IPS-11a (cell line): ENCODE measurements at regions not wholly inside any gene's neighbourhood (a gene's known extent, or its start where the extent isn't known, plus 50 kb on each side); places are given as distances from the start of the nearest gene placed in this dataset.

Experiments used
- H3K4me3 ChIP-seq: one replicate; pipeline ENCODE4 v1.5.1; 2013; ENCODE audit warnings: low read depth, low read length, control low read depth

DNA sequence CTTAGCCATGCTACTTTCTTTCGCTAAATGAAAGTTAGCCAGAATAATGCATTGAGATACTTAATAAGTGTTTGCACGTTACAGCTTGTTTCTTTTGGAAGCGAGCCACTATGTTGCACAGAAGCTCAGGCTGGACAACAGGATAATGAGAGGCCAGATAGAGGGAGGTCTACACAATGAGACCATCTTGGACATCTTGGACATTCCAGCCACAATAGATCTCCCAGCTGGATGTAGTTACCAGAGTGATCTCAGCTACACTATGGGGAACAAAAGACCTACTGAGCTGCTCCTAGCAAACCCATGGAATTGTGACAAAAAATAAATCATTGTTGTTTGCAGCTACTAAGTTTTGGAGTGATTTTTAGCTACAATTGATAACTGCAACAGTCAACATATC lies 540.1 kb upstream of the SEMA6D start:
- no peak overlapping the region for H3K4me3 ChIP-seq

DNA sequence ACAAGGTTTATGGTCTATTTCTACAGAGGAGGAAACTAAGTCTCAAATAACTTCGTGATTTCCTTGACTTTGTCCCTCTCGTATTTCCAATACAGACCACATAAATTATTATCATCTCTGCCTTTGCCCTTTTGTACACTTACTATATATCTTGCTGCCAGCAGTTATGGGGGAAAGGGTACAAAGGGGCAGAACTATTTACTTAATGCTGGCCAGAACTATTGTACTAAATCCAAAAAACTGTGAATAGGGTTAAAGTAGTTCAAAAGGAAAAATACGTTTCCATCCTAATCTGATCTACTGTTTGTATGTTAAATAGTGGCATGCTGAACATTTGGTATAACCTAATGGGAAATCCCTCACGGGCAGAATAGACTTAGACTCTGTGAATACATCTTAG lies 537.3 kb upstream of the SEMA6D start:
- H3K4me3 ChIP-seq = no peak overlapping the region

DNA sequence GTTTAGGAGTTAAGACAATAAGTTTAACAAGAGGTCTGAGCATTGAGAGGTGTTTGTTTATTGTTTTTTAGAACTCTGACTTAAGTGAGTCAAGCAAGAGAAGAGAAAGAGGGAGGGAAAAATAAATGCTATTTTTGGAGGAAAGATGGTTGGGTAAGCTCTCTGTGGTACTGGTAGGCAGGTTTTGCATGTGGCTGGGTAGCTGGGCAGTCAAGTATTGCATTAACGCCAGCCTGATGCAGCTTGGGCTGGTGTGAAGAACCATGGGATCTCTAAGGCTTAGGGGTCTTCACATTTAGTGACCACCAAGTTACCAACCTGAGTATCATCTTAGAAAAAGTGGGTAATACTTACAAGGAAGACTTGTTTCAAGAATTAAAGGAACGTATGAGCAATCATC lies 534.5 kb upstream of the SEMA6D start:
- H3K4me3 ChIP-seq = no peak overlapping the region

DNA sequence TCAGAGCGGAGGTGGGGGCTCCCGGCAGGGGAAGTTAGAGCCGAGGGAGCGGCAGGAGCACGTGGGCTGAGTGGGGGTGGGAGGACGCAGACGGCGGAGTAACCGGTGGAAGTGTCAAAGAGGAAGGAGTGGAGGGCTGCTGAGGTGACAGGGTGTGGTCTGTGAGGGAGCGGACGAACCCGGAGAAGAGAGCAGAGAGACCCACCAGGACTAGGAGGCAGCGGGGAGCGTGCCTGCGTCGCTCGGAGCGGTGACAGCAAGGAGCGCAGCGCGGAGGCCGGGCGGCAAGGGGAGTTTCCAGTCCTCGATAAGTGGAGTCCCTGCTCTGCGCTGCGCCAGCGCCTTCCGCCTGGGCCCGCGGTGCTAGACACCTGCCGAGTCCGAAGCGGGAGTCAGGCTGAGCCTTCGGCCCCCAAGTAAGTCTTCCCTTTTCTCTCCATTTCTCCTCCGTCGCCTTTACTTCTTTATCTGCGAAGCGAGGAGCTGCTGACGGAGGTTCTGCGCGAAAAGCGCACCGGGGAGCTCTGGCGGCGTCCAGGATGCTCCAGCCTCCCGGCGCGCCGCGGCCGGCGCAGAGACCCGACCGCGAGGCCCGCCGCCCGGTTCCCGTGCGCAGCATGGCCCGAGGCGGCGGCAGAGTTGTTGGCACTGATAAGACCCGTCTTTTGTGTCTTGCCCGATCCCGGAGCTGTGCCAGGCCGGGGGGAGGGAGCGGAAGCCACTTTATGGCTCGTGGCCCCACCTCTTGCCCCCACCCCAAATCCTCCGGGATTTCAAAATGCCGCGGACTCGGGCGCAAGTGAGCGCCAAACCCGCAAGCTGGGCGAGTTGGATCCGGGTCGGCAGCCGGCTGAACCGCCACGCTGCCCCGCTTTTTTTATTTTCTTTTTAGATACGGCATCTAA lies 533.0 kb upstream of the SEMA6D start:
- peak overlapping the region; percentile 42 for H3K4me3 ChIP-seq

DNA sequence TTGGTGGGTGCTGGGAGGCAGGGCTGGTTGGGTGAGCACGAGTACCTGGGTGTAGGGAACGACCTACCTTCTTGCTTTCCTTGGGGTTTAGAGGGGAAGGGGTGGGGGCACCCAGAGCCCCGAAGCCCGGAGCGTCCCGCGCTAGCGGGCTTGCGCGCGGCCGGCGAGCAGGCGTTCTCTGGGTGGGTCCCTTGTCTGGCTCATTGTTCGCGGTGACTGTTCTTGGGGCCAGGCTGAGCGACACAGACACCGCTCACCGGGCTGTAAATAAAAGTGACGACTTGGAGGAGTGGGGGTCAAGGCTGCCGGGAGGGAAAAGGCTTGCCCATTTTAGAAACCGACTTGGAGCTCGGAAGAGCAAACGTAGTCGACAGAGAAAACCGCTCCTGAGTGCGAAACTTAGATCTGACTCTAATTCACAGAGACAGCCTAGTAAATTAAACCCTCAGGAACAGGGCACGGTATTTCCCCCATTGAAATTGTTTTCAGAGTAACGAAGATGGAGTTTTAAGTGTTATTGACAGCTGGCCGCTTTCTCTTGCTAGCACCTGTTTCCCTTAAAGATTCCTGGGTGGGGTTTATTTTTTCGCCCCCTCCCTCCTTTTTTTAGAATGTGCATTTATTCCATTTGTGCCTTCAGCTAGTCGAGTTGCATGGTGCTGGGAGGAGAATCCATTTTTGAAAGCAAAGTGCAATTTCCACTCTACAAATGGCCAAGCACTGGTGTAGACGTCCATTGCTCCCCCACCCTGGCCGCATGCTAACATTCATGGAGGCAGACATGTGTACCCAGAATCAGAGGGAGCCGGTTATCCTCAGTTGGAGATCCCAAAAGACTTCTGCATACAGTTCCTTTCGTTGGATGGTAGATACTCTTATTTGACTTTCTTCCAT lies 532.1 kb upstream of the SEMA6D start:
- peak overlapping the region; percentile 42 for H3K4me3 ChIP-seq

DNA sequence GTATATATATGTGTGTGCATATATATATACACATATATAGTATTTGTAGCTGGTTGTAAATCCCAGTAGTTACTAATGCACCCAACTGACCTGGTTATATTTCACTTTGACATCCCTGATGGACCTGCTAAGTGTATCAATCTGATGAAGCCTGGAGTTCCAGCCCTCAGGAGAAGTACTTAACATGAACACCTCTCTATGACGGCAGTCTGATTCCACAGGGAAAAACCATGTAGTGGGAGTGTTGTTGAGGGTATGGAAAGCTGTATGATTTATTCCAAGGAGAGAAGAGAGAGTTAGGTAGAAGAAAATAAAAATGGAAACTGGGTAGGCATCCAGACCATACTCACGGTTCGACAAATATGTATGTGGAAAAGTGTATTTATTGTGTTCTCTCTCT lies 531.2 kb upstream of the SEMA6D start:
- no peak overlapping the region for H3K4me3 ChIP-seq

DNA sequence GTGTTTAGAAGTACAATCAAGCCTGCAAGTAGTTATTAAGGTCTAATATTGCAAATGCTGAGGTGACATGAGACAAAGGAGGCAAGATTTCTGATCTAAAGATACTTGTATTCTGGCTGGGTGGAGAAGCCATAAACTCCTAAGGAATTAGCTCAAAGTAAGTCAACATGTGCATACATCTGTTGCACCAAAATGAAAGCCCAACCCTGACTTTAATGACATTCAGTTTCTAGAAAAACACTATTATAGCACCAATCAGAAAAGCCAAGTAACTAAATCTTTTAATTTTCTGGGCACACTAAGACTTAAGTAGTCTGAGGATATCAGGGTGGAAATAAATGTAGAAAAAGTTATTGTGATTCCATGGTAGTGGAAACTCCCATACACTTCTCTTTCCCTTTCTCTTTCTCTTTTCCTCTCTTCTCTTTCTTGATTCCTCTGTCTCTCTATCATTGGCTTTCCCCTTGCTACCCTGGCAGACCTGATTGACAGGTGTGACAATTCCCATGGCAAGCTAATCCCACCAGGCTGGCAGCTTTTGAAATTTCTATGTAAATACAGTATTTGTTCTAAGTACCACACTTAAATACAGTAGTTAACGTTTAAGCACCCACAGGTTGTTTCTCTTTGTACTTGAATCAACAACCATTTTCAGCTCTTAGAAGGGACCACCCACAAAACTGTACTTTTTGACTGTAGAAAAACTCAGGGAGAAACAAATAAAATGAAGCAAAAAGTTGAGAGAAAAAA lies 528.4 kb upstream of the SEMA6D start:
- H3K4me3 ChIP-seq = no peak overlapping the region

DNA sequence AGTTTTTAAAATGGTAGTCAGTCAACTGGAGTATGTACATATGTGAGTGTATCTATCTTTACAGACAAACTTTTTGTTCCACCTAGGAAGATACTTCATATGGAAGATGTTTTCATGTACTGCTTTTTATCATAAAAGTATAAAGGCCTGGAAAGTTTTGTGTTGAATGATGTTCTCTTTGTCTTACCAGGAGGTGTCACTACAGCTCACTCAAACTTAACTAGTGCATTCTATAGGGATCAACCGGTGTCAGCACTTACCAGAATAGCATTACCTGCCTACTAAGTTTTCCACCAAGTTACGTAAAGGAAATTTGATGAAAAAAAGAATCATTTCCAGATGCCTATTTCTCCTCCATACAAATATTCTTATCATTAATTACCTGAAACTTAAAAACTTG lies 522.6 kb upstream of the SEMA6D start:
- no peak overlapping the region for H3K4me3 ChIP-seq

DNA sequence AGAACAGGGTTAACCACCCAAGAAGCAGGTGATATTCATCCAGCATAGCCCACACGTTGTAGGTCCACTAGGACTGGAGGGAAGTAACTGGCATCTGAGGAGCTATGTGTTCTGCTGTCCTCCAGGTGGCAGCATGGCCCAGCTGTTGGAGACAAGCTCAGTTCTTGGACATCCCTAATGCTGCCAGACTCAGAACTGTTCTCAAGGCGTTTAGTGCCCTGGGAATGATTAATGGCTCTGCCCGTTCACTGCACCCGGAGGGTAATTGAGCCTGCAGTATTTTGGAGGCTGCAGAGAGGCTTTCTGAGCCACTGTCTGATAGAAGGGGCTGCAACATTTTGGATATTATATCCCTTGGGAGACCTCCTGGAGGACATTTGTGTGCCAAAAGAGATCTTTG lies 521.3 kb upstream of the SEMA6D start:
- no peak overlapping the region for H3K4me3 ChIP-seq

DNA sequence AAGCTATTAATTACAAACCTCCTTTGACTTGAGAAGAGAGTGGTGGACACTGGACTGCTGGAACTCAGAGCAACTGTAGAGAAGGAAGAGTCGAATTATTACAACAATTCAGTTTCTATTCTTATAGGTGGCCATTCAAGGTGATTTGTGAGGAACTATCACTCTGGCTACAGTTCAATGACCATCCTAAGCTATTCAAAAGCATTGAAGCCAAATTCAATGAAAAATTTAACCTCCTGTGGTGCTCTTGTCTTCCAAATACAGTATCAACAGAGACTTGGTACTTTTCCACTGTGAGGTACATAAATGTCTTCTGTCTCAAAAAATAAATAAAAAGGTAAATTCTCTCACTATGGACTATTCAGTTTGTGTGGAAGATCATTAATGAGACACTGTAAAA lies 513.3 kb upstream of the SEMA6D start:
- no peak overlapping the region for H3K4me3 ChIP-seq

DNA sequence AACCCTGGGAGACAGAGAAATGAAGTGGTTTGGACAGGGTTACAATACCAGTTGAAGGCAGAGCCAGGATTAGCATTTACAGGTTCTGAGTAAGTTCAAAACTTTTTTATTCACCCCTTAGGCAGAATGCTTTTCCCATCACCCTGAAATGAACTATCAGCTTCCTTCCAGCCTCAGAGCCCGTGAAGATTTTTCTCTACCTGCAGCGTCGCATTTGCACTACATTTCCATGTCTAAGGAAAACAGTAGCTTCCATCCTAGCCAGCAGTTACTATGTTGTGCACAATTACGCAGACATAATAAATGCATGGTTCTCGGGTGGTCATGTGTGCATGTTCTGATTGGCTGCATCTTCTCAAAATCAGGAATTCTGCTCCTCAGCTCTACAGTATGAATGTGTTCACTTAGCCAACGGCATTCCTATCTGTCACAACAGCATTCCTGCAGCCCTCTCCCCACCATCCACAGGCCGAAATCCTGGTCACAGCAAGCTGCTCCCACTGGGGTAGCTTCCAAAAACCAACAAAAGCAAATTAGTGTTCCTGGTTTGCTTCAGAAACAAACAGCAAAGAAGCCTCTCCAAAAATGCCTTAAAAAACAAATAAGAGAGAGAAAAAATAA lies 510.8 kb upstream of the SEMA6D start:
- H3K4me3 ChIP-seq = no peak overlapping the region

DNA sequence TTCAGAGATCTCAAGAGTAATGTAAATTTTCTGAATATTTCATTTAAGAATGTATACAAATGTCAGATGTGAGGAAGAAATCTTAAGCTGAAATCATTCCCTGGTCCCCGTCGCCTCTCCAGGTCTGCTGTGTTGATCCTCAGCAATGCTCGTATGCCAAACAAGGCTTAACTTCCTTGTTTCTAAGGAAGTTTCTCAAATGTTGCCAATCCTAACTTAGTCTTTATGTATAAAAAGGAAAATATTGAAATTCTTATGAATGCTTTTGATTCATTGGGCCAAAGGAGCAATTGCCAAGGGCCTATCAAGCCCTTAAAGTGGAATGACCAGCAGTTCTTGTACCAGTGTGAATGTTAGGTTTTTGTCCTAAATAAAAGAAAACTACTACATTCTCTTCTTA lies 507.7 kb upstream of the SEMA6D start:
- no peak overlapping the region for H3K4me3 ChIP-seq

DNA sequence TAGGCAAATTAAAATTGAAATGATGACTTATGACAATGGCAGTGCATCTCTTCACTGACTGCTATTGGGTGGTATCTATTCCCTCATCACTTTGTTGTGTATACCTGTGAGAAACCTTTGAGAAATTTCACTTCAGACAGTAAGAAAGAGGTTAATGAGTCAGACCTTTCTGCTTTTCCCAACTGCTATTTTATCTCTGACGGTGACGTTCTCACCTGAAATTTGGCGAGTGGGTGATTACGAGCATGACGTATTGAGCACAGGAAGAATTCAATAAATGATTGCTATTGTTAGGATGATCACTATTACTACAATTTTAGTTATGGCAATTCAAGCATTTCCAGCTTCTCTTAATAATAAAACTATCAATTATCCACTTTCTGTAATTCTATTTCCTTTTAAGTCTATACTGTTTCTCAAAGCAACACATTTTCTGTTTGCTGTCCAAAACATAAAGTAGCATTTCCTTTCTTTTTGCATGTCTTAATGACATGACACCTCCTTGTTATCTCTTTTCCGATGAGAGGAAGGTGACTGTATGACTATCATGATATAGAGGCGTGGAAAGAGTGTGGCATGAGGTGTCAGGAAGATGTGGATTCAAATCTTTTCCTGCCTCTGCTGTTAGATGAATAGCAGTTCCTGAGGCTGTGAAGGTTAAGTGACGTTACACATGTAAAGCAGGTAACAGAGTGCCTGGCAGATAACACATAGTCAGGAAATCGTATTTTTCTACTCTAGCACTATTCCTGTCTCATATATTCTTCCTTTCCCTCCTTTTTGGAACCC lies 504.9 kb upstream of the SEMA6D start:
- H3K4me3 ChIP-seq = no peak overlapping the region

DNA sequence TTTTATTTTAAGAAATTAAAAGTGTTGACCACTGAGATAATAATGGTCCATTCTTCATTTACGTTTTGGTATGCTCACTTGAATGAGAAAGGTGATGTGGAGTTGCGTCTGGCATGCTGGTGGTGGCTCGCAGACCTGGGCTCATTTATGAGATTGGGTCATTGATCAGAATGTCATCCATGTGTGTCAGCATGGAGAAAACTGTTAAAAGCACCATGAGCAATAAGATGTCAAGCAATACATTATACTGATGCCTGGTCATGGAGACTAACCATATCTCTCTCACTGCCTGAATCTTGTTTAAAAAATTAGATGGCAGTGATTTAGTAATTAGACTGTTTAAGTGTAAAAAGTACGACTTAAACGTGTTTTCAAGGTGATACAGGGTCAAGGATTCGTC lies 503.4 kb upstream of the SEMA6D start:
- H3K4me3 ChIP-seq = no peak overlapping the region

DNA sequence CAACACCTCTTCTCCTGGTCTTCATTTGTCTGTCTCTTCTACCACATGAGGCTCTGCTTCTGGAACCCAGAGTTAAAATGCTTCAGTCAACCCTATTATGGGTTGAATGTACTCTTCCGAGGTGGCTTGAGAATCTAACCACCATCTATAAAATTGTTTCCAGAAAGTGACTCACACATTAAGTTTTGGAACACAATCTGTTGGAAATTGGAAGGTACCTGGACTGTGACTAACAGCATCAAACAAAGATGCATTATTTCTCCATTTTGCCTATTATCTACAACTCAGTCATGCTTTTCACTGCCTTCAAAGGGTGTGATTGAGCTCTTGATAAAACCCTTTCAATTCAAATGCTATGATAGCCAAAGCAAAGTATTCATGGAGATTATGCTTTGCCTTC lies 499.0 kb upstream of the SEMA6D start:
- no peak overlapping the region for H3K4me3 ChIP-seq

DNA sequence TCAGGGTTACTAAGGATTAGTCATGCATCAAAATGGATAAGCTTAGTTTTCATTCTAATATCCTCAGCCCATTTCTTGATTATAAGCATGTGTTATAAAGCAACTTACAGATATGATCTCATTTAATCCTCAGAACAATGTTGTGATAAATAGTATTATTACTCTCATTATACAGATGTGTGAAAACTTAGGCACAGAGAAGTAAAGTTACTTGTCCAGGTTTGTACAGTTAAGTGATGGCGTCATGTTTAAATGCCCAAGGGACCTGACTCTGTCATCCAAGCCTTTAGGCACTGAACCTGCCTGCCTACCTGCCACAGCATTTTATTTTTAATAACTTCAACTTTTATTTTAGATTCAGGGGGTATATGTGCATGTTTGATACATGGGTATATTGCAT lies 472.9 kb upstream of the SEMA6D start:
- no peak overlapping the region for H3K4me3 ChIP-seq

DNA sequence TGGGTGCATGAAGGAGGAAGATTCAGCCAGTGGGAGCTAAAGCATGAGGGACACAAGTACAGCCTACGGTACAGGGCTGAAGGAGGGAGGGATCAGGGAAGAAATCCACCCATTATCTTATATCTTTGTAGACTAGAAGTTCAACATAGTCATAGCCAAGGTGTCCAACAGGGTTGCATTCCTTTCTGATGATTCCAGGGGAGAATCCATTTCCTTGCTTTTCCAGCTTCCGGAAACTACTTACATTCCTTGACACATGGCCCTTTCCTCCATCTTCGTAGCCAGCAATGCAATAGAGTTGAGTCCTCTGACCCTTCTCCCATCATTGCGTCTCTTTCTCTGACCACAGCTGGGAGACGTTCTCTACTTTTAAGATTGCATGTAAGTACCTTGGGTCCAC lies 471.0 kb upstream of the SEMA6D start:
- H3K4me3 ChIP-seq = no peak overlapping the region

DNA sequence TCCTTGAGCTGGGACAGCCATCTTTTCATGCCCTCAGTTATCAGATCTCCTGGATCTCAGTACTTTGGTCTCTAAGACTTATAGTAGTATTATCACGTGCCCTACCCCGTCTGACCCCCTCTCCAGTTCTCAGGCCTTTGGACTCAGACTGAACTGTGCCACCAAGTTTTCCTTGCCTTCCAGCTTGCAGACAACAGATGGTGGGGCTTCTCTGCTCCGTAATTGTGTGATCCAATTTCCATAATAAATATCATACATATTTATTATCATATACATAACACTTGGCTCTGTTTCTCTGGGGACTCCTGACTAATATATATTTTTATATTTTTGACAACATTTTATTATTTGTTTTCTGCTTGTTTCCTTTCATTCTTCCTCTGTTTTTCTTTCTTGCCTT lies 458.8 kb upstream of the SEMA6D start:
- no peak overlapping the region for H3K4me3 ChIP-seq

DNA sequence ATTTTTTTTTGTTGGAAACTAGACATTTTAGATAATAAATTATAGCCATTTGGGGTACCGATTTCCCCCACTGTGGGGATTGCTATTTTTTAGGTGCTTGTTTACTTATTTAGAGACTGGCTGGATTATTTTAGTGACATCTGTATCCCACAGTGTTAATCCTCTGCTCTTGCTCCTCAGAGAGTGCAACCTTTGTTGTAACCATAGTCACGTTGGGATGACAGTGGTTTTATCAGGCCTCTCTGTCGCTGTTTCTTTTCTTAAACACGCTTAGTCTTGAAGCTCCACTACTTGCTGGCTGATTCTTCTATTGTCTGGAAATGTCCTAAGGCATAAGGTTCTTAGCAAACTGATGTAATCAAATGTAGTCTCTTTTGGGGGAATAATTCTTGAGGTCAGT lies 451.6 kb upstream of the SEMA6D start:
- no peak overlapping the region for H3K4me3 ChIP-seq

DNA sequence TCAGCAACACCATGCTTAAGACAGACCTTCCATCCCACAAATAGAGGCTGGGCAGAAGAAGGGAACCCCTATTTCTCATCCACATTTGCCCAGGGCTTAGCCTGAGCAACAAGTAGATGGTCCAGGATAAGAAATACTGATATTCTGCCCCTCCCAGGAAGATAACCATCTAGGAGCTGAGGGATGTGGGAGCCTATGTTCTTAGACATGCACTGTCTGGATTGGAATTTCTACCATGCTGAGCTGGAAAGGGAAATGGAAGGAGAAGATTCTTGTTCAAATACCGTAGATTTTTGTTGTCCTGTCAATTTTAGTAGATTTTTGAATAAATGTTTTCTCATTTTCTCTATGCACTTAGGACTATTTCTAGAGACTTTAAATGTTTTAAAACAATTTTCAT lies 450.7 kb upstream of the SEMA6D start:
- H3K4me3 ChIP-seq = no peak overlapping the region
